ENCODE measurements at regions not wholly inside any gene's neighbourhood (a gene's known extent, or its start where the extent isn't known, plus 50 kb on each side); places are given as distances from the start of the nearest gene placed in this dataset.

DNA sequence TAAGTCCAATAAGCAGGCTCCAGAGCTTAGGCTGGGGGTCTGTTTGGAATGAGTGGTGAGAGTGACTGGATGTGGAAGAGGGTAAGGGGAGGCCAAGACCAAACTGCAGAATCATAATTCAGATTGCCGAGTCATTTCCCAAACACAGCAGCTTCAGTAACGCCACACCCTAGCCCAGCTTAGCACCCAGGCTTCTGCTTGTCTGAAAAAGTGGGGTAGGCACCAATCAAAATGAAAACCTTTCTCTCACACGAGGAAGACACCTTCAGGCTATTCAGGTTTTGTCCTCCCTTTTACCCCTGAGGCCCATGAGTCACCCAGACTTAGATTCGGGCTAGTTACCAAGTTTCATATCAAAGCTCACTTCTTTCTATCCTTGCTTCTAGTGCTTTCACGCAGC lies 306.1 kb downstream of the DAD1 start:
- TF ChIP-seq TBP (IDR thresholded peaks at IDR 0.05; ENCODE audit: low read depth, low read length) (no peak), RNF2 (IDR thresholded peaks at IDR 0.05; ENCODE audit: borderline replicate concordance, low read depth, low read length, missing control alignments, poor library complexity, severe bottlenecking) (no peak), POLR2AphosphoS5 (IDR thresholded peaks at IDR 0.05; ENCODE audit: low read depth, low read length) (no peak), RXRA (IDR thresholded peaks at IDR 0.05; ENCODE audit: insufficient read depth, low read depth, low read length) (no peak), POLR2A (IDR thresholded peaks at IDR 0.05; ENCODE audit: control extremely low read depth in 1 of 2, low read depth in 2 of 2, low read length in 2 of 2) (no peak), EZH2 (IDR thresholded peaks at IDR 0.05; ENCODE audit: low read depth, low read length, severe bottlenecking) (no peak), SIRT6 (IDR thresholded peaks at IDR 0.05; ENCODE audit: low read length) (no peak)
- TF ChIP-seq, protein P1, sequence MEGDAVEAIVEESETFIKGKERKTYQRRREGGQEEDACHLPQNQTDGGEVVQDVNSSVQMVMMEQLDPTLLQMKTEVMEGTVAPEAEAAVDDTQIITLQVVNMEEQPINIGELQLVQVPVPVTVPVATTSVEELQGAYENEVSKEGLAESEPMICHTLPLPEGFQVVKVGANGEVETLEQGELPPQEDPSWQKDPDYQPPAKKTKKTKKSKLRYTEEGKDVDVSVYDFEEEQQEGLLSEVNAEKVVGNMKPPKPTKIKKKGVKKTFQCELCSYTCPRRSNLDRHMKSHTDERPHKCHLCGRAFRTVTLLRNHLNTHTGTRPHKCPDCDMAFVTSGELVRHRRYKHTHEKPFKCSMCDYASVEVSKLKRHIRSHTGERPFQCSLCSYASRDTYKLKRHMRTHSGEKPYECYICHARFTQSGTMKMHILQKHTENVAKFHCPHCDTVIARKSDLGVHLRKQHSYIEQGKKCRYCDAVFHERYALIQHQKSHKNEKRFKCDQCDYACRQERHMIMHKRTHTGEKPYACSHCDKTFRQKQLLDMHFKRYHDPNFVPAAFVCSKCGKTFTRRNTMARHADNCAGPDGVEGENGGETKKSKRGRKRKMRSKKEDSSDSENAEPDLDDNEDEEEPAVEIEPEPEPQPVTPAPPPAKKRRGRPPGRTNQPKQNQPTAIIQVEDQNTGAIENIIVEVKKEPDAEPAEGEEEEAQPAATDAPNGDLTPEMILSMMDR (IDR thresholded peaks at IDR 0.05; ENCODE audit: control extremely low read depth in 1 of 3, insufficient read depth in 1 of 3, low read depth in 1 of 3, low read length in 3 of 3): no peak
